GM21723 (cell line): ENCODE measurements at regions not wholly inside any gene's neighbourhood (a gene's known extent, or its start where the extent isn't known, plus 50 kb on each side); places are given as distances from the start of the nearest gene placed in this dataset.

ENCODE experiments used
- ATAC-seq: cut with Tn5 transposase; IDR thresholded peaks from one replicate; pipeline ENCODE4 v1.9.1; 2021; ENCODE audit warnings: mild to moderate bottlenecking, moderate library complexity; ENCODE audit not compliant: unreplicated experiment

- ATAC-seq: no peak
Observed at GRCh38 chr9:82149501-82149946, 161.0 kb downstream of the SPATA31D1 start.

- ATAC-seq: no peak
Observed at GRCh38 chr9:82152181-82152580, 163.6 kb downstream of the SPATA31D1 start.

GRCh38 chr9:82153032-82153431 is 164.5 kb downstream of the SPATA31D1 start:
- ATAC-seq: no peak

- no peak for ATAC-seq
Observed at GRCh38 chr9:82154573-82154972, 166.0 kb downstream of the SPATA31D1 start.

GRCh38 chr9:82161876-82162275 is 173.3 kb downstream of the SPATA31D1 start:
- ATAC-seq: no peak

- ATAC-seq: no peak
Observed at GRCh38 chr9:82164159-82164558, 175.6 kb downstream of the SPATA31D1 start.

- no peak for ATAC-seq
Observed at GRCh38 chr9:82167296-82167695, 178.7 kb downstream of the SPATA31D1 start.

GRCh38 chr9:82168585-82168984 is 180.0 kb downstream of the SPATA31D1 start:
- ATAC-seq: no peak

GRCh38 chr9:82170866-82171265 is 182.3 kb downstream of the SPATA31D1 start:
- no peak for ATAC-seq

- ATAC-seq: no peak
Observed at GRCh38 chr9:82171271-82171670, 182.7 kb downstream of the SPATA31D1 start.

GRCh38 chr9:82180711-82181110 is 192.1 kb downstream of the SPATA31D1 start:
- ATAC-seq: no peak

GRCh38 chr9:82183181-82183860 is 194.7 kb downstream of the SPATA31D1 start:
- ATAC-seq: no peak

- ATAC-seq: no peak
Observed at GRCh38 chr9:82184524-82184923, 196.0 kb downstream of the SPATA31D1 start.

GRCh38 chr9:82188817-82189216 is 200.2 kb downstream of the SPATA31D1 start:
- ATAC-seq: no peak

- ATAC-seq: no peak
Observed at GRCh38 chr9:82191082-82191770, 202.7 kb downstream of the SPATA31D1 start.

GRCh38 chr9:82192211-82192610 is 203.6 kb downstream of the SPATA31D1 start:
- ATAC-seq: no peak

GRCh38 chr9:82196622-82197441 is 208.3 kb downstream of the SPATA31D1 start:
- no peak for ATAC-seq

GRCh38 chr9:82201196-82201595 is 212.6 kb downstream of the SPATA31D1 start:
- no peak for ATAC-seq

GRCh38 chr9:82202808-82203207 is 214.2 kb downstream of the SPATA31D1 start:
- ATAC-seq: no peak

GRCh38 chr9:82206490-82206889 is 217.9 kb downstream of the SPATA31D1 start:
- ATAC-seq: no peak

GRCh38 chr9:82206946-82207345 is 218.4 kb downstream of the SPATA31D1 start:
- ATAC-seq: no peak
